ENCODE measurements at regions not wholly inside any gene's neighbourhood (a gene's known extent, or its start where the extent isn't known, plus 50 kb on each side); places are given as distances from the start of the nearest gene placed in this dataset.
"Not testable (repeated sequence)": the region's sequence is repeated elsewhere in the genome, so short reads cannot be mapped to it uniquely, and the experiment has no call there.

DNA sequence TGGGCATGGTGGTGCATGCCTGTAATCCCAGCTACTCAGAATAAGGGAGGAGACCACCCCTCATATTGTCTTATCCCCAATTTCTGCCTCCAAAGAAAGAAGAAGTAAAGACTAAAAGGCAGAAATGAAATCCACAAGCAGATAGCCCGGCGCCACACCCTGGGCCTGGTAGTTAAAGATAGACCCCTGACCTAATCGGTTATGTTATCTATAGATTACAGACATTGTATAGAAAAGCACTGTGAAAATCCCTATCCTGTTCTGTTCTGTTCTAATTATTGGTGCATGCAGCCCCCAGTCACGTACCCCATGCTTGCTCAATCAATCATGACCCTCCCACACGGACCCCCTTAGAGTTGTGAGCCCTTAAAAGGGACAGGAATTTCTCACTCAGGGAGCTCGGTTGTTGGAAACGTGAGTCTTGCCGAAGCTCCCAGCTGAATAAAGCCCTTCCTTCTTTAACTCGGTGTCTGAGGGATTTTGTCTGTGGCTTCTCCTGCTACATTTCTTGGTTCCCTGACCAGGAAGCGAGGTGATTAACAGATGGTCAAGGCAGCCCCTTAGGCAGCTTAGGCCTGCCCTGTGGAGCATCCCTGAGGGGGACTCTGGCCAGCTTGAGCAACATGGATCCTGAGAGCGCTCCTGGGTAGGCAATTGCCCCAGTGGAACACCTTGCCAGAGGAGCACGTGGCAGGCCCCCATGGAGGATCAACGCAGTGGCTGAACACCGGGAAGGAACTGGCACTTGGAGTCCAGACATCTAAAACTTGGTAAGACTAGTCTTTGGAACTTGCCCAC, 188.7 kb upstream of the NDUFV2 start:
- DNase-seq: not testable (repeated sequence)

DNA sequence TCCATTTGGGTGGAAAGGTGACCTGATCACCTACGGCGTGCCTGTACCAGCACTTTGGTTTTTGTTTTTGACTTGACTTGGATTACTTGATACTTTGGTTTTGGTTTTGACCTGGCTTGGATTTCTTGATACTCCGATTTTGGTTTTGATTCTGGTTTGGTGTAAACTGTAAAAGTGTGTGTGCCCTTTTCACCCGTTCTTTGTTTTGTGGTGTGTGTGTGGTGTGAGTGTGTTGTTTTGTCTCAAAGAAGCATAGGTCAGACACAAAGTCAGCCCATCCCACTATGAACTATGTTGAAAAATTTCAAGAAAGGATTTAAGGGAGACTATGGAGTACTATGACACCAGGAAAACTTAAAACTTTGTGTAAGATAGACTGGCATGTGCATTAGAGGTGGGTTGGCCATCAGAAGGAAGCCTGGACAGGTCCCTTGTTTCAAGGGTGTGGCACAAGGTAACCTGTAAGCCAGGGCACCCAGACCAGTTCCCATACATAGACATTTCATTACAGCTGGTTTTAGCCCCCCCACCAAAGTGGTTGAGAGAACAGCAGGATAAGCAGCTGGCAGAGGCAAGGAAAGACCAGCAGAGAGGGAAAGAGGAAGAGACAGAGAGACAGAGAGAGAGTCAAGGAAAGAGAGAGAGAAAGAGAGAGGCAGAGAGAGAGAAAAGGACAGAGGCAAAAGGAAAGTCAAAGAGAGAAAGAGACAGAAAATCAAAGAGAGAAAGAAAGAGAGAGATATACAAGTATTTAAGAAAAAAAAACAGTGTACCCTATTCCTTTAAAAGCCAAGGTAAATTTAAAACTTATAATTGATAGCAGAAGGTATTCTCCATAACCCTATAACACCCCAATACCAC, 187.9 kb upstream of the NDUFV2 start:
- DNase-seq: not testable (repeated sequence)

DNA sequence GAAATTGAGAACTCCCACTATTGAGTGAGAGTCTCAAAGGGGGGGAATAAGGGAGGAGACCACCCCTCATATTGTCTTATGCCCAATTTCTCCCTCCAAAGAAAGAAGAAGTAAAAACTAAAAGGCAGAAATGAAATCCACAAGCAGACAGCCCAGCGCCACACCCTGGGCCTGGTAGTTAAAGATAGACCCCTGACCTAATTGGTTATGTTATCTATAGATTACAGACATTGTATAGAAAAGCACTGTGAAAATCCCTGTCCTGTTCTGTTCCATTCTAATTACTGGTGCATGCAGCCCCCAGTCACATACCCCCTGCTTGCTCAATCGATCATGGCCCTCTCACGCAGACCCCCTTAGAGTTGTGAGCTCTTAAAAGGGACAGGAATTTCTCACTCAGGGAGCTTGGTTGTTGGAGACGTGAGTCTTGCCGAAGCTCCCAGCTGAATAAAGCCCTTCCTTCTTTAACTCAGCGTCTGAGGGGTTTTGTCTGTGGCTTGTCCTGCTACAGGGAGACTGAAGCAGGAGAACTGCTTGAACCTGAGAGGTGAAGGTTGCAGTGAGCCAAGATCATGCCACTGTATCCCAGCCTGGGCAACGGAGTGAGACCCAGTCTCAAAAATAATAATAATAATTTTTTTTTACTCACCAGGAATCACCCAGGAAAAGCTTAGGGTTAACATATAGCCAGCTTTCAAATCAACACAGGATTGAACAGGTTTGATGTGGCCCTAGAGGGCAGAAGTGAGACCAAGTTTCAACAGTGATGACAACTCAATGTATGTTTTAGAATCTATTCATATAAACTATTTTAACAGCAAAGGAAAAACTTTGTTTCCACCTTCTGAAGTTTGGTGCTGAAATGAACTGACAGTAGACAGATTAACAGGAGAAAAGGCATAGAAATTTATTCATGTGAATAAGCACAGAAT, 181.4 kb upstream of the NDUFV2 start:
- not testable (repeated sequence) for DNase-seq

DNA sequence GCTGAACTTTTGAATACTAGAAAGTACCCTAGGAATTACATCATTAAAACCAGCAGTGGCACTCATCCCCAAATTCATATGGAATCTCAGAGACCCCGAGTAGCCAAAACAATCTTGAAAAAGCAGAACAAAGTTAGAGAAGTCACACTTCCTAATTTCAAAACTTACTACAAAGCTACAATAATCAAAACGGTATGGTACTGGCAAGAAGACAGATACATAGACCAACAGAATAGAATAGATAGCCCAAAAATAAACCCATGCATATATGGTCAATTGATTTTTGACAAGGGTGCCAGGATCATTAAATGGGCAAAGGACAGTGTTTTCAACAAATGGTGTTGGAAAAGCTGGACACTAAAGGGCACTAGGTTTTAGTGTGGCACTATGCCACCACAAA, 176.0 kb upstream of the NDUFV2 start:
- no peak for DNase-seq

DNA sequence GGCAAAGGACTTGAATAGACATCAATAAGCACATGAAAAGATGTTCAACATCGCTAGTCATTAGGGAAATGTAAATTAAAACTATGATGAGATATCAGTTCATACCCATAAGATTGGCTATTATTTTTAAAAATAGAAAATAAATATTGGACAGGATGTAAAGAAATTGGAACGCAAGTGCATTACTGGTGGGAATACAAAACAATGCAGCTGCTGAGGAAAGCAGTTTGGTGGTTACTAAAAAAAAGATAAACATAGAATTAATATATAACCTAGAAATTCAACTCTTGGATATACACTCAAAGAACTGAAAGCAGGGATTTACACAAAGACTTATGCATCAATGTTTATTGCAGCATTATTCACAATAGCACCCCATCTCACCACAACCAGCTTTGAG, 174.5 kb upstream of the NDUFV2 start:
- DNase-seq: no peak

DNA sequence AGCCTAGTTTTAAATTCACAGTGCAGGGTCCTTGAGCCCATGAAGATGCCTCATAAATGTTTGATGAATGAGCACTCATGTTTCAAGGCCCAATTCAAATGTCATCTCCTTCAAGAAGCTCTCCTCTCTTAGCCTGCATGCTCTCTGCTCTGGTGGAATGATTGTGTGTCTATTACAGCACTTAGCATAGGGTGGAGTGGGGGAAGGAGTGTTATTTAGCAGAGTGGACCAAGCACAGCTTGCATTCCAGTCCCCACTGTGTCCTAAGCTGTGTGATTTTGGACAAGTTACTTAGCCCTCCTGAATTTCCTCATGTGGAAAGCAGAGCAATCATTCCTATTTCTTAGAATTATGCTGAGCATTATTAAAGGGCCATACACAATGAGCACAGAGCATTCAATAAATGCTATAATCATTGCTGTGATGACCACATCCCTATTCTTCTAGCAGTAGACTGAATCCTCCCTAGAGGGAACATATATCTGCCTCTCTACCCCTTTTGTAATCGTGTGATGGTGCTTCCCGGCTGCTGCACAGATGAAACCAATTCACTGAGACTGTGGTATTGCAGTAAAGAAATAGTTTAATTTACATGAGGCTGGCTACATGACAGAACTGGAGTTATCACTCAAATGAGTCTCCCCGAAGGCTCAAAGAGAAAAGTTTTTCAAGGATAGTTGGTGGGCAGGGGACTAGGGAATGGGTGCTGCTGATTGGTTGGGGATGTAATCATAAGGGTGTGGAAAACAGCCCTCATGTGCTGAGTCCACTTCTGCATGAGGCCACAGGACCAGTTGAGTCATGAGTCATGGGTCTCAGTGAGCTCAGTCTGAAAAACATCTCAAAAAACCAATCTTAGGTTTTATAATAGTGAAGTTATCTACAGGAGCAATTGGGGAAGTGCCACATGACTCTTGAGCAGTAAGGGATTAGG, 173.4 kb upstream of the NDUFV2 start:
- no peak for DNase-seq

DNA sequence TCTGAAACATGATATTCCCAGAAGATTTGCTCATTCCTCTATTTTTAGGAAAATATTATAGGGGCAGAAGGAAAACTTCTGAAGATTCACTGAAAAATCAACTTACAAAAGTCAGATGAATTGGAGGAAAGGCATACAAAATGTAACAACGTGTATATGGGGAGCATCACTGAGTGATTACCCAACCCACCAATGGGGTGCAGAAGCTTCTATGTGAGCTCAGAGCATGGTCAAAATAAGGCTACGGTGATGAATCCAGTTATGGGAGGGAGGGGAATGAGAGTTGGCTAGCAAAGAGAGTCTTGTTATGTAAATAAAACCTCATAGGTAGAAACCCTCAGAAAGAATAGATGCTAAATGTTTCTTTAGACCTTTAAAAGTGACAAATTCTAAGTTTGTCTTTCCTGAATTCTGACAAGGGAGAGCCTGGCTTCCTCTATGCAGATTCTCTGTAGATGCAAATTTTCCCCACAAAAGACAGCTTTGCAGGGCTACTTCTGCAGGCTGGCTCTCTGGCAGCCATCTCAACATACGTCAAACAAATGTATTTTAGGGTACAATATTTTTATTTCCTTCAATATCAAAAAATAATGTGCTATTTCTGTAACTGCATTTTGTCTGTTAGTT, 171.4 kb upstream of the NDUFV2 start:
- no peak for DNase-seq

DNA sequence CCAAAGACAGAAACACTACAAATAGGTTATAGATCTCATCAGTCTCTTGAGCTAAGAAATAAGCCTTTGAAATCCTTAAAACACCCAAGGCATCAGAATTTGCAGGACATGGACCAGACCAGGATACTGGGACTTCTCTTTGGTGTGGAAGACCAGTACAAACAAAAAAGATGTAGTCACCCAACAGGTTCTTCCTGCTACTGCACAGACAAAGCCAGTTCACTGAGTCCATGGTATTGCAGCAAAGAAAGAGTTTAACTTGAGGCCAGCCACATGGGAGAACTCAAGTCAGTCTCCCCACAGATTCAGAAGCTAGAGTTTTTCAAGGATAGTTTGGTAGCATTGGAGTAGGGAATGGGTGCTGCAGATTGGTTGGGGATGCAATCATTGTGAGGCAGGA, 169.6 kb upstream of the NDUFV2 start:
- DNase-seq: no peak

DNA sequence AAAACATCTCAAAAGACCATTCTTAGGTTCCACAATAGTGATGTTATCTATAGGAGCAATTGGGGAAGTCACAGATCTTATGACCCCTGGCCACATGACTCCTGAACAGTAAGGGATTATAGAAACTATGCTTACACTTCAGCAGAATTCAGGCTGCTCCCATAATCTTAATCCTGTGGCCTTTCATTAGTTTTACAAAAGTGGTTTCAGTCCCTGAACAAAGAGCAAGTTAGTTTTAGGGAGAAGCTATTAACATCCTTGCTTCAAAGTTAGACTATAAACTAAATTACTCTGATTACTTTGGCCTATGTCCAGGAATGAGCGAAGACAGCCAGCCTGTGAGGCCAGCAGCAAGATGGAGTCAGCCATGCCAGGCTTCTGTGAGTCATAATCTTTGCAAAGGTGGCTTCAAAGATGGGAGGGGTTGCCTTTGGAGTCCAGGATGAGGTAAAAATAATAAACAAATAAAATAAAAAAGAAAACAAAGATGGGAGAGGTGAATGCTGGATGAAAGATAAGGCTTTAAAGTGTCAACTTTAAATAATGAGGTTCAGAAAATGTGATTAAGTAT, 168.7 kb upstream of the NDUFV2 start:
- DNase-seq: no peak

DNA sequence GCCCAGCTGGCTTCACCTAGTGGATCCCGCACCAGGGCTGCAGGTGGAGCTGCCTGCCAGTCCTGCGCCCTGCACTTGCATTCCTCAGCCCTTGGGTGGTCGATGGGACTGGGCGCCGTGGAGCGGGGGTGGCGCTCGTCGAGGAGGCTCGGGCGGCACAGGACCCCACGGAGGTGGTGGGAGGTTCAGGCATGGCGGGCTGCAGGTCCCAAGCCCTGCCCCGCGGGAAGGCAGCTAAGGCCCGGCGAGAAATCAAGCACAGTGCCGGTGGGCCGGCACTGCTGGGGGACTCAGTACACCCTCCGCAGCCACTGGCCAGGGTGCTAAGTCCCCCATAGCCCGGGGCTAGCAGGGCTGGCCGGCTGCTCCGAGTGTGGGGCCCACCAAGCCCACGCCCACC, 167.2 kb upstream of the NDUFV2 start:
- not testable (repeated sequence) for DNase-seq

DNA sequence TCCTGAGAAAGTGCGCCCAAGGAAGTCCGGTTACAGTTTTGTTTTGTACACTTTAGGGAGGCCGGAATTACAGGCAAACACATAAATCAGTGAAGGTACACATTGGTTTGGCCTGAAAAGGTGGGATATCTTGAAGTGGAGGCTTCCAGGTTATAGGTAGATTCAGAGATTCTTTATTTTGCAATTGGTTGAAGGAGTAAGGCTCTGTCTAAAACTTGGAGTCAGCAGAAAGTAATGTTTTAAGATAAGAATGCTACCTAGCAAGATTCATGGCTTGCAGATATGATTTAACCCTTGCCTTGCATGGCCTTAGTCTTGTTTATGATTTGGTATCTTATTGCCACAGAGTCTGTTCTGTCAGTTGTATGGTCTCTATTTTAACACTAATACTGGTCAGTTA, 165.9 kb upstream of the NDUFV2 start:
- DNase-seq: no peak

DNA sequence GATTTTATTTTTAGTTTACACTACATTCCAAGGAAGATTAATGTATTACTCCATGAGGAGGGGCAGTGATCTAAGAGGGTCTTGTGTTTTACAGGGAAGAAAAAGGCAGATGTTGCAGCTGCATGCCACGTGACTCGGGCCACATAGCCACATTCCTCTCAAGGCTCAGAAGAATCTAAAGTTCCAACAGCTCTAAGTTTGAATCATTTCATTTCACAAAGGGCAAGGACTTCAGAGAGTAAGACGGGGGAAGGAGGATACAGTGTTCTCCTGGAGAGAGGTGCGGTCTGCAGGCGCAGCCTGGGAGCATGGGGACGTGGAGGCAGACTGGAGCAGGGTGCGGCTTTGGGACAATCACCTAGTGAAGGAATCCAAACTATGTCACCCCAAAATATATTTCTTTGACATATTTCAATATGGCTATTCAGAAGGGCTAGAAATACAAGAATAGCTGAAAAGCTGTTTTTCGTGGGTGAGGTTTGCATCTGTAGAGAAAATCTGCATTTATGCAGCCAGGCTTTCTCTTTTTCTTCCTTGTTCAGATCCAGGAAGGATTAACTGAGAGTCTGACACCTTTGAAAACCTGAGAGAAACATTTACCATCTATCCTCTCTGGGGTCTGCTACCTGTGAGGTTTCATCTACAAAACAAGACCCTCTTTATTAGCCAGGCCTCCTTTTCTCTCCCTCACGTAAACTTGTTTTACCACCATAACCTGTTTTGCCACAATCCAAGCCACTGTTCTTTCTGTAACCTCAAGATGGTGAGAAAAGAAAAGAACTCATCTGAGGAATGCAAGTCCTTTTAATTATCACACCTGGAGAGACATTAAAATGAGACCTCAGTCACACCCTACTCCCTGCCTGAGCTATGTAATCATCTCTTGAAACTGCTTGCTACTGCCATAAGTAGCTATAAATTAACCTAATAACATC, 165.1 kb upstream of the NDUFV2 start:
- no peak for DNase-seq

DNA sequence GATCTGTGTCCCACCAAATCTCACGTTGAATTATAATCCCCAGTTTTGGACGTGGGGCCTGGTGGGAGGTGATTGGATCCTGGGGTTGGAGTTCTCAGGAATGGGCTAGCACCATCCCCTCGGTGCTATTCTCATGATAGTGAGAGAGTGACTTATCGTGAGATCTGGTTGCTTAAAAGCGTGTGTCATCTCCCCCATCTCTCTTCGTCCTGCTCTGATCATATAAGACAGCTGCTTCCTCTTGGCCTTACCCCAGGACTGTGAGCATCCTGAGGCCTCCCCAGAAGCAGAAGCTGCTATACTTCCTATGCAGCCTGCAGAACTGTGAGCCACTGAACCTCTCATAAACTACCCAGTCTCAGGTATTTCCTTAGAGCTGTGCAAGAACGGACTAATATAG, 163.7 kb upstream of the NDUFV2 start:
- DNase-seq: no peak

DNA sequence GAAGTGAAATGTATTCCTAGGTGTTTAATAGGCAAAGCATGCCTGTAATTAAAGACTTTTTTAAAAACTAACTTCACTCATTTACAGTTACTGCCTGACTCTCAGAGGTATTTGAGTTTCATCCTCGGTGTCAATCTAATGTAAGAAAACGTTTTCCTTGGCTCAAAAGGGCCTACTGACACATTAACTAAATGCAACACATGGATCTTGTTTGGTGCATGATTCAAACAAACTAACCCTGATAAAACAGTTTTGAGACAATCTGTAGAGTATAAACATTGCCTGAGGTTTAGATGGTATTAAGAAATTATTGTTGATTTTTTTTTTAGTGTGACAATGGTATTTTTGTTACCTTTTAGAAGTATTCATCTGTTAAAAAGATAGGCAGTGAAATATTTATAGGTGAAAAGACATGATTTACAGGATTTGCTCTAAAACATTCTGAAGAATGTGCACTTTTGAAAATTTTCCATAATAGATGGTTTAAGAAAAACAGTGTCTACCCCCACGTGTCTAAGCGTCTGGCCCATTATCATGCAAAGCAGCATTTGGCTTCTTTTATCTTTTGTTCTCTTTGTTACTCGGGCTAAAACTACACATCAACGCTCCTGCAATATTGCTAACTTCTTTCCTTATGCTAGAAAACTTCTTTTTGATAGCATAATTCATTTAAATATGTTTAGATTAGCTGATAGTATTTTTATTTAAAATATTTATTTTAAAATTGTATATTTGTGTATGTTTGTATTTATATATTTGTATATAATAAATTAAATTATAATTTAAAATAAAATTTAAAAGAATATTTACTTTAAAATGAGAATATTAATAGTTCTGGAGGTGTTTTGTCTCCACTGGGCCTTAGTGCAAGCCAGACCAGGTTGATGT, 160.2 kb upstream of the NDUFV2 start:
- DNase-seq: no peak

DNA sequence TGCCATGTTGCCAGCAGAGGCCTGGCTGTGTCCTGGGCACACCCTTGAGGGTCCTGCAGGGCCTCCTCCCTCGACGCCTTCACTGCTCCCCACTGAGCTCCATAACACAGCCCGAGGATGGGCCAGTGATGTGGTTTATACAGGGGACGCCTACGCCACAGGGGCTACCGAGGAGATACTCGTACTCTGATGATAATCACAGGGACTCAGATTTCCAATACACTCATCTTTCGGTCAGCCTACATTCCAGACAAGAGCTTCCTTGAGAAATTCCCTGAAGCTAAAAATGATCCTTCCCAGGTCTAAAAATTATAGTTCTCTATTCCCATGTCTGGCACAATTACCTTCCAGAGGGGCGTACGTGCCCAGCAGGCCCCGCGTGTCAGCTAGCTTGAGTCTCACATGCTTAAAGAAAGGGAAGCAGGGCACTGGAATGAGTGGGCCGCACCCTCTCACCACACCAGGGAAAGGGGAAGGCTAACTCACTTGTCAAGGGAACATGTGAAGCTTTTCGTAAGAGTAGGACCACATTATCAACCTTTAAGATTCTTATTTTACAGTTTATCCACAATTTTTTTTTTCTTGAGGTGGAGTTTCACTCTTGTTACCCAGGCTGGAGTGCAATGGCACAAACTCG, 159.5 kb upstream of the NDUFV2 start:
- DNase-seq: no peak

DNA sequence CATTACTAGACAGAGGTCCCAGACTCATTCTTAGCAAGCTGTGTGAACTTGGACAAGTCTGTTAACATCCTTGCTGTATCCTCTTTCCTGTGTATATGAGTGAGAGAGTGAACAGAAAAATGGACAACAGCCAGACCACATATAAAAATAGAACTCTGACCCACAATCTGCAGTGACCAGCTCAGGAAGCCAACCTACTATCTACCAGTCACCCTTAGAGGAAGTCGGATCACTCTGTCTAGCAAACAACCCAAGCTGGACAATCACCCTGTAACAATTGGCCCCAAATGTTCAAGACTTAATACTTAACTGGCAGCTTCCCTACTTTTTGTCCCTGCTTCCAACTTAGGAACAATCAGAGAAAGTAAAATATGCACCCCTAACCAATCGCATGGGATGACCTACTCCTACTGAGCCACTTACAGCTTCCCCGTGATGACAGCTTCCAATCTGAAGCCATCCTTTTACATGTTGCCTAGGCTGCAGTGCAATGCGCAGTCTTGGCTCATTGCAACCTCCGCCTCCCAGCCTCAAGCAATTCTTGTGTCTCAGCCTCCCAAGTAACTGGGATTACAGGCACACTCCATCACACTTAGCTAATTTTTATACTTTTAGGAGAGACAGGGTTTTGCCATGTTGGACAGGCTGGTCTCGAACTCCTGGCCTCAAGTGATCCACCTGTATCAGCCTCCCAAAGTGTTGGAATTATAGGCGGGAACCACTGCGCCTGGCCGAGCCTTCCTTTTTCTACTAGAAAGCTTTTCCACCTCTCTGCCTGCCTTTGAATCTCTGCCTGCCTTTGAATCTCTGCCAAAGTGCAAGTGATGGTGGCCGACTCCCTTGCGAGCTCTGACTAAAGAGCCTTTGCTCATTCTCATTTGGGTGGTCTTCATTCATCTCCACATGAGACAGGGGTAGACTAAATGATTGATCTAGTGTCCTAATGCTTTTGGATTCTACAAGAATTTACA, 158.3 kb upstream of the NDUFV2 start:
- no peak for DNase-seq

DNA sequence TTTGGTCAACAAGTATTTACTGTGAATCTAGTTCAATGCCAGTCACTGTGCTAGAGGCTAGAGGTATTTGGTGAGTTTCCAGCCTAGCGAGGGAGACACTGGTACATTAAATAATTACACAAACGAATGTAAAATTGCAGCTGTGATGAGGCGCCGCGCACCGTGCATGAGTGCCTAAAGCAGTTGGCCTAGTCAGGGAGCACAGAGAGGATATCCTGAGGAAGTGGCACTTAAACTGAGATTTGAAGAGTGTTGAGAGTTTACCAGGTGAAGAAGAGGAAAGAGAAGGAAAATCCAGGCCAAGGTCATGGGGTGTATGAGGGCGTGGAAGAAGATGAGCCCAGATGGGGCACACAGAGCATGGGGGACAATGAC, 157.6 kb upstream of the NDUFV2 start:
- no peak for DNase-seq
